MCF 10A (cell line): ENCODE measurements at regions not wholly inside any gene's neighbourhood (a gene's known extent, or its start where the extent isn't known, plus 50 kb on each side); places are given as distances from the start of the nearest gene placed in this dataset.

Experiments used
- BruUV-seq: library from RNA; stranded (reverse); fragments of 400-500 nt; replicated peaks from 2 replicates; lab custom pipeline; 2021; lab: Mats Ljungman, UMichigan
- CTCF ChIA-PET: fragments of 300-600 bp; sonication (Branson Sonifier 250); formaldehyde crosslinking; extraction: SDS; loops from one replicate; lab custom pipeline; 2021; ENCODE audit warnings: antibody characterized with exemption, inconsistent platforms; lab: Yijun Ruan, JAX
- POLR2A ChIA-PET: fragments of 300-600, 350-650 bp; sonication (Branson Sonifier 250); formaldehyde crosslinking; extraction: SDS; loops from one replicate; lab custom pipeline; 2020; ENCODE audit warnings: antibody characterized with exemption, inconsistent platforms; lab: Yijun Ruan, JAX
- DNase-seq: peaks from one replicate; pipeline ENCODE4 v3.0.0-alpha.2; 2018; ENCODE audit not compliant: unreplicated experiment
- H3K27ac Mint-ChIP-seq: one replicate; pipeline ENCODE4 v1.8.0; 2022; ENCODE audit warnings: mild to moderate bottlenecking, low read depth, mixed read lengths; ENCODE audit not compliant: unreplicated experiment
- H3K27me3 Mint-ChIP-seq: one replicate; pipeline ENCODE4 v1.8.0; 2022; ENCODE audit warnings: mixed read lengths; ENCODE audit not compliant: insufficient read depth, unreplicated experiment
- H3K36me3 Mint-ChIP-seq: one replicate; pipeline ENCODE4 v1.8.0; 2022; ENCODE audit warnings: mild to moderate bottlenecking, moderate library complexity, mixed read lengths; ENCODE audit not compliant: insufficient read depth, unreplicated experiment
- H3K4me1 Mint-ChIP-seq: one replicate; pipeline ENCODE4 v1.8.0; 2022; ENCODE audit warnings: mixed read lengths; ENCODE audit not compliant: insufficient read depth, unreplicated experiment
- H3K4me3 Mint-ChIP-seq: one replicate; pipeline ENCODE4 v1.8.0; 2022; ENCODE audit warnings: mild to moderate bottlenecking, moderate library complexity, mixed read lengths; ENCODE audit not compliant: unreplicated experiment
- H3K9me3 Mint-ChIP-seq: one replicate; pipeline ENCODE4 v1.8.0; 2022; ENCODE audit warnings: mixed read lengths; ENCODE audit not compliant: unreplicated experiment
- intact Hi-C: fragments of 100-400 bp; cut with micrococcal nuclease; formaldehyde crosslinking; loops from 2 replicates; pipeline ENCODE4 v1.14.1; 2022
- TF ChIP-seq, protein P1 (sequence below): fragments of 200-600 bp; IDR thresholded peaks from one replicate; pipeline ENCODE4 v1.8.0; 2022; ENCODE audit warnings: antibody characterized with exemption, mild to moderate bottlenecking; ENCODE audit not compliant: unreplicated experiment

DNA sequence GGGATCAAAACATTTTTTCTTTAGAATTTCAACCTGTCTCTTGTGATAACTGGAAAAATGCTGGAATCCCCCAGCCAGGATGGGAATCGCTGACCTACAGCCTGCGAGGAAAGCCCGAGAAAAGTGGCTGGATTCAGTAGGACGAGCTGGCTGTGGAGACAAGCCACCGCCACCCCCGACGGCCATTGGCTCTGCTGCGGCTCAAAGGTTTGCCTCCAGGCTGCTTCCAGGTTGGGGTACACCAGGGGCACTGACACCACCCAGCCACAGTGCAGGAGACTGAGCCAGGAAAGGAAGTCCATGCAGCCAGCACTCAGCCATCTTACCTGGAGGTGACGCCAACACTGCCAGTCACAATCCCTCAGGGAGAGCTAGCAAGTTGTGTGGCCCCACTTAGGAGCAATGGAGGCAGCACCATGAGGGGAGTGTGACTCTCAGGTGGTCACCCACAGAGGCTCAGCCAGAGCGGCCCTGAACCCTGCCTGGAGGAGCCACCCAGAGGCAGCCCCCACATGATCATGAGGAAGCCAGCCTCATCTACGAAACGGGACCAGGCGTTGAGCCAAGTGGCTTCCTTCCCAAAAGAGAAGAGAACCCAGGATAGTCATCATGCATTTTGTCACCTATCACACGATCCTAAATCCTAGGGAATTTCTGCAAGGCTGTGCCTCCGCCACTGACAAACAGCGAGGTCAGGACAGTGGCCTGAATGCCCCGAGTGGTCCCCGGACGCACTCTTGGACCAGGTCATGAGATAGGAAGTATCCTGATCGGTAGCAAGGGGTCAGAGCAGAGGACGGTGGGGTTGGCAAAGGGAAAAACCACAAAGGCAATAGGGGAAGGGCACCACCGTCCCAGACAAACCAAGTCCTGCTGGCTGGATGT is 84.8 kb downstream of the RBFOX3 start:
- CTCF ChIA-PET: no interaction called here
- Mint-ChIP-seq H3K27ac (no peak overlapping the region), H3K36me3 (no peaks in the 10 kb centered on the region), H3K27me3 (peaks cover 54% of the 10 kb centered on the region), H3K4me3 (no peak overlapping the region), H3K9me3 (no peaks in the 10 kb centered on the region), H3K4me1 (no peaks in the 10 kb centered on the region)
- no TSS peak for BruUV-seq
- TF ChIP-seq, protein P1, sequence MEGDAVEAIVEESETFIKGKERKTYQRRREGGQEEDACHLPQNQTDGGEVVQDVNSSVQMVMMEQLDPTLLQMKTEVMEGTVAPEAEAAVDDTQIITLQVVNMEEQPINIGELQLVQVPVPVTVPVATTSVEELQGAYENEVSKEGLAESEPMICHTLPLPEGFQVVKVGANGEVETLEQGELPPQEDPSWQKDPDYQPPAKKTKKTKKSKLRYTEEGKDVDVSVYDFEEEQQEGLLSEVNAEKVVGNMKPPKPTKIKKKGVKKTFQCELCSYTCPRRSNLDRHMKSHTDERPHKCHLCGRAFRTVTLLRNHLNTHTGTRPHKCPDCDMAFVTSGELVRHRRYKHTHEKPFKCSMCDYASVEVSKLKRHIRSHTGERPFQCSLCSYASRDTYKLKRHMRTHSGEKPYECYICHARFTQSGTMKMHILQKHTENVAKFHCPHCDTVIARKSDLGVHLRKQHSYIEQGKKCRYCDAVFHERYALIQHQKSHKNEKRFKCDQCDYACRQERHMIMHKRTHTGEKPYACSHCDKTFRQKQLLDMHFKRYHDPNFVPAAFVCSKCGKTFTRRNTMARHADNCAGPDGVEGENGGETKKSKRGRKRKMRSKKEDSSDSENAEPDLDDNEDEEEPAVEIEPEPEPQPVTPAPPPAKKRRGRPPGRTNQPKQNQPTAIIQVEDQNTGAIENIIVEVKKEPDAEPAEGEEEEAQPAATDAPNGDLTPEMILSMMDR: no peak
- intact Hi-C loops: no loop called here
- no peak for DNase-seq
- POLR2A ChIA-PET: no interaction called here

DNA sequence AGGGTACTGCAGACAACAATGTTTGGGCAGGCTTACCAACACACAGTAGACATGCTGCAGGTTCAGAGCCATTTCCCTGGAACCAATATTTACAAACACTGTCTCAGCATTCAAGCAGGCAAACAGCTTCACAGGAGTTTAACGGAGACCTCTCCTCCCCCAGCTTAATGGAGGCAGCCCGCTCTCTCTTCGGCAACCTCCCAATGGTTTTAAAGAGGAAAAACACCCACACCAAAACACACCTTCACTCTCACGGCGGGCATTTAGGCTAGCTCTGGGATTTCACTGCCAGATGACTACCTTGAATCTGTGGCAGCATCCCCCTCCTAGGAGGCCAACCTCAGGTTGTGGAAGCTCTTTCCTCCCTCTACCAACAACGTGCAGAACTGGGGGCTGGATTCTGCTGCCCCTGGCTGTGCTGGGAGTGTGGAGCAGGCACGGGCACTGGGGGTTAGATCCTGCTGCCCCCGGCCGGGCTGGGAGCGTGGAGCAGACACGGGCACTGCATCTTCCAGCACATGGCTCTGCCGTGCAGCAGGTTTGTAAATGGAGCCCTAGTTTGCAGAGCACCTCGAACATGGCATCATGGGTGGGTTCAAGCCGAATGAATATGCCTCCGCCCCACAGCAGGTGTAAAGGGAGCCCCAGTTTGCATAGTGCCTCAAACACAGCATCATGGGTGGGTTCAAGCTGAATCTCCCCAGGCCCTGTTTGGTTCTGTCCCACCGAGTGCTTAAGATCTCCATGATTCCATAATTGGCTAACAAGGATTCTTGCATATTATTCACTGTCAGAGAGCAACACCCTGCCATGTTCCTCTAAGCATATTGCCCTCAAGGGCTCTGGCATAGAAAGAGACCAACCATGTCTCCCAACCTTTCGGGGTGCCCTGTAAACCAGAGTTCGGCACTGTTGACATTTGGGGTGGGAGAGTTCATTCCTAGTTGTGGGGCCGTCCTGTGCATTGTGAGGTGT is 86.4 kb downstream of the RBFOX3 start:
- BruUV-seq: no TSS peak
- ChIA-PET POLR2A (no interaction called here), CTCF (no interaction called here)
- Mint-ChIP-seq H3K27ac (no peak overlapping the region), H3K4me3 (no peak overlapping the region), H3K36me3 (no peaks in the 10 kb centered on the region), H3K9me3 (no peaks in the 10 kb centered on the region), H3K27me3 (peaks cover 42% of the 10 kb centered on the region), H3K4me1 (no peaks in the 10 kb centered on the region)
- TF ChIP-seq, protein P1: no peak
- DNase-seq: no peak
- intact Hi-C loops: no loop called here

DNA sequence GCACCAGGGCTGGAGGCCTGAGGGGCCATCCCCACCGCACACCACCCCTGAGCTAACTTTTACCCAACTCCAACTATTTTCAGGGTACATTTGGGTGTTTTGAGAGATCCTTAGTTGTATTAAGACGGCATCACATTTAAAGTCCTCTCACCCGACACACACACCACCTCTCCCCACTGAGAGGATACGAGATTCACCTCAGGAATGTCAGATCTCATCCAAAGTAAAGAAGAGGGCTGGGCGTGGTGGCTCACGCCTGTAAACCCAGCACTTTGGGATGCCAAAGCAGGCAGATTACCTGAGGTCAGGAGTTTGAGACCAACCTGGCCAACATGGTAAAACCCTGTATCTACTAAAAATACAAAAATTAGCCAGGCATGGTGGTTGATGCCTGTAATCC is 88.4 kb downstream of the RBFOX3 start:
- TF ChIP-seq, protein P1: no peak
- POLR2A ChIA-PET: no interaction called here
- BruUV-seq: no TSS peak
- Mint-ChIP-seq H3K4me1 (no peaks in the 10 kb centered on the region), H3K4me3 (no peak overlapping the region), H3K27ac (no peak overlapping the region), H3K27me3 (peaks cover 21% of the 10 kb centered on the region), H3K36me3 (no peaks in the 10 kb centered on the region), H3K9me3 (no peaks in the 10 kb centered on the region)
- CTCF ChIA-PET: interaction anchor here (0.7 kb wide), 1 partner anchor 89 kb away, joined by 3 read pairs; no protein-coding TSS in a partner anchor
- no peak for DNase-seq
- intact Hi-C loops: no loop called here

DNA sequence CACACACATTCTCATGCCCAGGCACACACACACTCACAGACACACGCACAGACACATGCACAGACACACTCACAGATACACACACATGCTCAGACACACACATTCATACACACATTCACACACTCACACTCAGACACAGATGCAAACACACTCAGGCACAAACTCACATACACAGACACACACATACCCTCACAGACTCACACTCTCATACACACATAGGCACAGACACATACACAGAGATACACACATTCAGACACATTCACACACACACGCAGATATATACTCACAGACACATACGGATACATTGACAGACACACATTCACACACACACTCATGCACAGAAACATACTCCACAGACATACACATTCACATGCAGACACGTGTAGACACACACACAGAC is 89.6 kb downstream of the RBFOX3 start:
- Mint-ChIP-seq H3K9me3 (no peaks in the 10 kb centered on the region), H3K27ac (no peak overlapping the region), H3K4me3 (no peak overlapping the region), H3K4me1 (no peaks in the 10 kb centered on the region), H3K36me3 (no peaks in the 10 kb centered on the region), H3K27me3 (peaks cover 20% of the 10 kb centered on the region)
- CTCF ChIA-PET: no interaction called here
- POLR2A ChIA-PET: no interaction called here
- TF ChIP-seq, protein P1: no peak
- no TSS peak for BruUV-seq
- intact Hi-C loops: no loop called here
- no peak for DNase-seq
